ENCODE measurements at regions not wholly inside any gene's neighbourhood (a gene's known extent, or its start where the extent isn't known, plus 50 kb on each side); places are given as distances from the start of the nearest gene placed in this dataset.

- Histone ChIP-seq H3K27me3 (no peaks in the 10 kb centered on the region), H3K4me3 (no peak overlapping the region), H3K9me3 (replicated peaks in 1 of 3) (no peaks in the 10 kb centered on the region), H3K4me1 (replicated peaks in 1 of 2) (no peaks in the 10 kb centered on the region), H3K36me3 (replicated peaks in 1 of 2) (no peaks in the 10 kb centered on the region), H3K27ac (no peak overlapping the region)
- intact Hi-C loops (cut with DNase I), result no loop called here
- DNase-seq, result no peak
- 61 to 66% (median 63%) methylated on average over 7 of the region's 7 CpGs for WGBS, 4 donors
- TF ChIP-seq, protein P1, sequence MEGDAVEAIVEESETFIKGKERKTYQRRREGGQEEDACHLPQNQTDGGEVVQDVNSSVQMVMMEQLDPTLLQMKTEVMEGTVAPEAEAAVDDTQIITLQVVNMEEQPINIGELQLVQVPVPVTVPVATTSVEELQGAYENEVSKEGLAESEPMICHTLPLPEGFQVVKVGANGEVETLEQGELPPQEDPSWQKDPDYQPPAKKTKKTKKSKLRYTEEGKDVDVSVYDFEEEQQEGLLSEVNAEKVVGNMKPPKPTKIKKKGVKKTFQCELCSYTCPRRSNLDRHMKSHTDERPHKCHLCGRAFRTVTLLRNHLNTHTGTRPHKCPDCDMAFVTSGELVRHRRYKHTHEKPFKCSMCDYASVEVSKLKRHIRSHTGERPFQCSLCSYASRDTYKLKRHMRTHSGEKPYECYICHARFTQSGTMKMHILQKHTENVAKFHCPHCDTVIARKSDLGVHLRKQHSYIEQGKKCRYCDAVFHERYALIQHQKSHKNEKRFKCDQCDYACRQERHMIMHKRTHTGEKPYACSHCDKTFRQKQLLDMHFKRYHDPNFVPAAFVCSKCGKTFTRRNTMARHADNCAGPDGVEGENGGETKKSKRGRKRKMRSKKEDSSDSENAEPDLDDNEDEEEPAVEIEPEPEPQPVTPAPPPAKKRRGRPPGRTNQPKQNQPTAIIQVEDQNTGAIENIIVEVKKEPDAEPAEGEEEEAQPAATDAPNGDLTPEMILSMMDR (IDR thresholded peaks at IDR 0.05), result no peak
- no peak for TF ChIP-seq POLR2A (IDR thresholded peaks at IDR 0.05)
These were observed 138.7 kb downstream of the YTHDC2 start for GRCh38 chr5:113652161-113652560.

DNA sequence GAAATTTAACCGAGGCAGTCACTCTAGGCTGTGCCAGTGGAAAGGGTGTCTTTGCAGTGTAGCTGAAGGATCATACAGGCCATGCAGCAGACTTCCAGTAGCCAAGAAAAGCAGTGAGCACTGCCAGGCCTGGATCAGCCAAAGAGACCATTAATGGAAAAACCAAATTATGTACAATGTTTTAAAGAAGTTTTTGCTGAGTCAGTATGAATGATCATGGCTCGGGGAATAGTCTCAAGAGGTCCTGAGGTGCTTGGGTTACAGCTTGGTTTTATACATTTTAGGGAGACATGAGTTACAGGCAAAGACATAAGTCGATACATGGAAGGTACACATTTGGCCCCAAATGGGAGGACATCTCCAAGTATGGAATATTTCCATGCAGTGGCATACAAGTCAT is 141.3 kb downstream of the YTHDC2 start:
- Histone ChIP-seq H3K36me3 (replicated peaks in 1 of 2) (no peaks in the 10 kb centered on the region), H3K27me3 (no peaks in the 10 kb centered on the region), H3K27ac (no peak overlapping the region), H3K9me3 (replicated peaks in 1 of 3) (no peaks in the 10 kb centered on the region), H3K4me1 (replicated peaks in 1 of 2) (no peaks in the 10 kb centered on the region), H3K4me3 (no peak overlapping the region)
- DNase-seq, result no peak
- intact Hi-C loops (cut with DNase I), result no loop called here
- WGBS, 4 donors, result 68 to 89% (median 81%) methylated on average over 2 to 3 of the region's 3 CpGs
- TF ChIP-seq, protein P1 (IDR thresholded peaks at IDR 0.05), result no peak
- no peak for TF ChIP-seq POLR2A (IDR thresholded peaks at IDR 0.05)

DNA sequence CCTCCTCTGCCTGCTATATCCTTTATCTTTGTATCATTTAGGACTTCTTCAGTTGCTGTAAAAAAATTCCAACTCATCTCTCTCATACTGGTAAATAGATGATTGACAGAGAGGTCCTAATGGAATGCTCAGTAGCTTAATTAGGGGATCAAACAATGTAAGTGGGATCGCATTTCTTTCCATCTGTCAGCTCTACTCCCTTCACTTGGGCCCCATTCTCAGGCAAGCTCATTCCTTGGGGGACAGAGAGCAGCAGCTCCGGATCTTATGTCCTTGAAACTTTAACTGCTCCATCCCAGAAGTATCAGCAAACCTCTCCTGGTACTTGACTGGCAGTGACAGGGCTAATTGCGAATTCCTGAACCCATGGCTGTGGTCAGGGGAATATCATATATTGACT is 146.7 kb downstream of the YTHDC2 start:
- 51 to 68% (median 55%) methylated on average over 3 of the region's 3 CpGs for WGBS, 4 donors
- no peak for DNase-seq
- Histone ChIP-seq H3K27ac (no peak overlapping the region), H3K27me3 (peaks cover 4% of the 10 kb centered on the region), H3K36me3 (replicated peaks in 1 of 2) (no peaks in the 10 kb centered on the region), H3K4me1 (replicated peaks in 1 of 2) (no peaks in the 10 kb centered on the region), H3K9me3 (replicated peaks in 1 of 3) (no peaks in the 10 kb centered on the region), H3K4me3 (no peak overlapping the region)
- intact Hi-C loops (cut with DNase I), result no loop called here
- TF ChIP-seq, protein P1 (IDR thresholded peaks at IDR 0.05), result no peak
- no peak for TF ChIP-seq POLR2A (IDR thresholded peaks at IDR 0.05)

DNA sequence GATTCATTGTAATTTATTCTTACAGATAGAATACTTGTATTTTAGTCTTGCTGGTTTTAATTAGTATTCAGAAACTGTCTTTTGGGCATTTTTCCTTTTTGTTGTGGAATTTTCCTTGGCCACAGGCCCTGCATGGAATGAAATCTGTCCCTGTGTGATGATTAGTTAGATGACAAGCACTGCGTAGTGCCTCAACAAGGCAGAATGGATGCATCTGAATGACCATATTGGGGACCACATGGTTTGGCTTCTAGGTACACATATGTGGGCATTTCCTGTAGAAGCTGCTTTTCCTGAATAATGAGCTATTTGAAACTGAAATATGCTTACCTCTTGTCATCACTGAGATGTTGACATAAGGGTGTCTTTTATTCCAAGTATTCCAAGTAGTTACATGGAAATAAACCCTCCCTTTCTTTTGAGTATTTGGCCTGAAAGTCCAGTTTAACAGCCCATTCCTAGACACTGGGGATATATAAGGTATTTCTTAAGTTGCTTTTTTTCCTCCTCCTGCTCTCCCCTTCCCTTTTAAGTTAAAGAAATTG is 147.3 kb downstream of the YTHDC2 start:
- WGBS, 4 donors, result 72 to 86% (median 77%) methylated on average over 1 of the region's 1 CpG
- H3K4me3 ChIP-seq, result no peak overlapping the region
- H3K36me3 ChIP-seq (replicated peaks in 1 of 2), result no peaks in the 10 kb centered on the region
- H3K27me3 ChIP-seq, result peaks cover 4% of the 10 kb centered on the region
- intact Hi-C loops (cut with DNase I), result no loop called here
- no peak for TF ChIP-seq POLR2A (IDR thresholded peaks at IDR 0.05)
- TF ChIP-seq, protein P1 (IDR thresholded peaks at IDR 0.05), result no peak
- DNase-seq, result no peak
- H3K4me1 ChIP-seq (replicated peaks in 1 of 2), result no peaks in the 10 kb centered on the region
- no peaks in the 10 kb centered on the region for H3K9me3 ChIP-seq (replicated peaks in 1 of 3)
- H3K27ac ChIP-seq, result no peak overlapping the region
